SIG-M5 treated with dmso at 0.1 percent for 504 hours (cell line): ENCODE measurements at regions not wholly inside any gene's neighbourhood (a gene's known extent, or its start where the extent isn't known, plus 50 kb on each side); places are given as distances from the start of the nearest gene placed in this dataset.

ENCODE experiments used
- DNase-seq: peaks from one replicate; lab custom pipeline; 2025; ENCODE audit not compliant: unreplicated experiment; lab: John Stamatoyannopoulos, UW

- no peak for DNase-seq
These were observed 481.9 kb upstream of the TNC start for GRCh38 chr9:115599898-115600297.

GRCh38 chr9:115601434-115601833 is 483.5 kb upstream of the TNC start:
- DNase-seq, result no peak

GRCh38 chr9:115604831-115605483 is 487.0 kb upstream of the TNC start:
- no peak for DNase-seq

DNA sequence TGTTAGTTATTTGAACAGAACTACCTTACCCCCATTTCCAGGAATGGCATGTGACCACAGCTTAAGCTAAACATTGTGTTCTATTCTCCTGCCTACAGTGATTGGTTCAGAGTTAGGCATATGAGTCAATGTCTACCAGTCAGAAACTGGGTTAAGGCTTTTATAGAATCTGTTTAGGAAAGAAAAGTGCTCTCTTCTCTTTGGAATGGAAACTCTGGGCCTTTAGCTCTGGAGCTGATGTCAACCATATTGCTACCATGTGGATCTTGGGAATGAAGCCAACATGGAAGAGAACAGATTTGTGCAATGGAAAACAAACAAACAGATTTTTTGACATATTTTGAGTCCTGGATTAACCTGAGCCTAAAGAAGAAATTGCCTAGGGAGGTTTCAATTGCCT is 488.9 kb upstream of the TNC start:
- DNase-seq, result no peak

- no peak for DNase-seq
These were observed 496.5 kb upstream of the TNC start for GRCh38 chr9:115614326-115614999.

- DNase-seq, result no peak
These were observed 497.0 kb upstream of the TNC start for GRCh38 chr9:115615000-115615401.

GRCh38 chr9:115615821-115616665 is 498.1 kb upstream of the TNC start:
- no peak for DNase-seq

GRCh38 chr9:115616666-115617239 is 498.8 kb upstream of the TNC start:
- DNase-seq, result no peak

DNA sequence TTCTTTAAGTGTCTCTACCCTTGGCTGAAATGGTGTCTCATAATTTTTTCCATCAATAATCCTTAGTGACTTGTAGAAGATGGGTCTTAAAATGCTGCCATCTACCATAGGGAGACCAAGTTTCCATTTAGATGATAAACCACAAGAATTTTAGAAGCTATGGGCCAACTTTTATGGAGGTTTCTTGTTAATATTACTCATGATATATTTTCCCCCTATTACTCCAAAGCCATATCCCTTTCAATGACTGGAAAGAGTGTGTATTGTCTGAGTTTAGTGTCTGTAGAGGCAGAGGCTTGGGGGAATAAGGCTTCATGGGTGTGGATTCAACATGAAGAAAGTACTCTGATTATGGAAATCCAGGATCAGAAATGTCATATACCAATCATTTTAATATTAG is 507.3 kb upstream of the TNC start:
- no peak for DNase-seq

DNA sequence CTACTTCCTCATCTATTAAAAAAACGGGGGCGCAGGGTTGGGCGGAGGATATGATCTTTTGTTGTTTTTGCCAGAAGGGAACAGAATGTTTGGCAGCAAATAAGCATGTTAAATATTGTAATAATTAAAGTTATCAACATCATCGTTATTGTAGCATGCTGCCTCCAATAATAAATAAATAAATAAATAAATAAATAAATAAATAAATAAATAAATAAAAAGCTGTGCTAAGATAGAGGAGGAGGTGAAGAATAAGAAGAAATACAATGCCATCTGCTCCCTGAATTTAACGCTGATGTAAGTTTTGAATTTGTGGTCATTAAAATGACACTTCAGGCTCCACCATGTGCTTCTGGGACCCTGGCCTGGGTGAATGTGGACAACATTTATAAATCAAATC is 508.0 kb upstream of the TNC start:
- DNase-seq, result no peak

DNA sequence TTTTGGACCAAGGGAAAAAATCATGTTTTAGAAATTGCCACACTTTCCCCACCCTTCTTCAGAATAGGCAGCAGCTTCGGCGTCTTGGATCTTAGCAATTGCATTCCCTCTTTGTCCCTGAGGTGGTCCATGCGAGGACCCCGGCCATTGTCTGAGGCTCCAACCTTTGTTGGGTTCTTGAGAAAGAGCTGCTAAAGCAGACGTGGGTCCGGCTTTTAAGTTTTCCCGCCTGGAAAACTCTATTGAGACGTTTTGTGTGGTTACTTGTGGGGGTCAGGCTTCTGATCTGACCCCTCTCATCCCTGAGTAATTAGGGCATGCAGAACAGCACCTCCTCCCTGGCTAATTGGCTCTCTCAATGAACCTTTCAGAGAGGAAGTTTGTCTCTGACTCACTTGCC is 509.6 kb upstream of the TNC start:
- DNase-seq, result no peak

GRCh38 chr9:115628426-115628825 is 510.5 kb upstream of the TNC start:
- no peak for DNase-seq

DNA sequence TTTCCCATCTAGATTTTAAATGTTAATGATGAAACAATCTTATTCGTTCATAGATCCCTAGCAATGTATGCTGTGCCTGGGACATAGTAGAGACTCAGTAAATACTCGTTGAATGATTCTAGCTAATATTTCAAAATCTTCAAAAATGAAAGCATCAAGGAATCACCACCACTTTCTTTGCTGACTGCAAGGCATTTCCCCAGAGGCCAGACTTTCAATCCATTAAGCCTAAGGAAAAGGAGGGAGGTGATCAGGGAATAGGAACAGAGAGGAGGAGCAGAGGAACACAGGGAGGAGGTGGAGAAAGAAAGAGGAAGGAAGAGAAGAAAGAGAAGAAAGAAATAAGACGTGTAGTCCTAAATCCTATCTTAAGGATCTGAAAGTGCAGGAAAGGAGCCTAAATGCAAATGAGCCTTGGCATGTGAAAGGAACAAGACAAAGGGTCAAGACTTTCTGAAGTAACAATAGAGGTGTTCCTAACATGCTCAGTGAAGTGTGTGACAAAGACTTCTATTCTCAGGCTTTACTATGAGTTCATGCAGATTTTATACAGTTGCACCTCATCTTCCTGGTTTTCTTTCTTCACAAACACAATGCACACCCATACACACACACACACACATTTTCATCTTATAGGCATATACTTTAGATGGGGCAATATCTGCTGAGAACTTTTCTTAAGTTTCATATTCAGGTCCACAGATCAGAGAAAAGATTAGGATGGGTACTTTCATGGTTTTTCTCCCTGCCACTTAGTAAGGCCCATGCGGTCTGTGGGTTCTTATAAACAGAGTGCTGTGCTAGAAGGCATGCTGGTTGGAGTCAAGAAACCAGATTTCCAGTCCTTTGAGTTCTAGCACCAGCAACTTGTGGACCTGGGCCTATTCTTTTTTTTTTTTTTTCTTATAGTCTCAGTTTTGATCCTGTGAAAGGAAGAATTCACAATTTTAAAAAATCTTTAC is 512.2 kb upstream of the TNC start:
- no peak for DNase-seq

DNA sequence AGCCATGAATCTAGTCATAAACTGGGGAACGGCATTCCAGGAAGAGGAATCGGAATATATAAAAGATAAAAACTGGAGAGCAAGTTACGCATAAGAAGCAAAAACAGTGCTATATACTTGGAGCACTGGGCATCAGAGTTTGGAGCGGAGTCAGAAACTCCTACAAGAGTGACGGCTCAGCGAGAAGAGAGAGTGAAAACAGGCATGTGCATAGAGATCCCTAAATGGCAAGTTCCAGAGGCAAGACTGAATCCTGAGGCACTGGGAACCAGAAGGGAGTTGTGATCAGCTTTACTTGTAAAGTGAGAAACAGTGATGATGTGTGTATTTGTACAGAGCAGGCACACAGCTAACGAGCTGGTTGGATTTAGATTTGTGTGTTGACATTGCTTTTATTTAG is 514.4 kb upstream of the TNC start:
- no peak for DNase-seq

DNA sequence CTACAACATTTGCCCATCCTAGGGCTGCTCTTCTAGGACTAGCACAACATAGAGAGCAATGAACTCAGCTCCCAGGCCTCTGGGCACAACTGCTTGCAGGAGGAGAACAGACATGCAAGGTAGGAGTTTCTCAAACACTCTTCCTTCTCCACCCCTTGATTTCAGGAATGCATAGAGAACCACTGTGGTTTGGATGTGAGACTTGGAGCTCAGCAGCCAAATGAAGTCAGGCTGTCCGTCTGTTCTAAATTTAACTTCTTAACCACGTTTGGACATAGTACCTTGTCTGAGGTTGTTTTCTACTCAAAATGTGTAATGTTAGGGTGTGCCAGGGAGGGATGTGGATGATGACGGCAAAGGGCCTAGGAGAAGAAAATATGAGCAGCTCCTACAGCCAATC is 515.1 kb upstream of the TNC start:
- DNase-seq, result no peak

DNA sequence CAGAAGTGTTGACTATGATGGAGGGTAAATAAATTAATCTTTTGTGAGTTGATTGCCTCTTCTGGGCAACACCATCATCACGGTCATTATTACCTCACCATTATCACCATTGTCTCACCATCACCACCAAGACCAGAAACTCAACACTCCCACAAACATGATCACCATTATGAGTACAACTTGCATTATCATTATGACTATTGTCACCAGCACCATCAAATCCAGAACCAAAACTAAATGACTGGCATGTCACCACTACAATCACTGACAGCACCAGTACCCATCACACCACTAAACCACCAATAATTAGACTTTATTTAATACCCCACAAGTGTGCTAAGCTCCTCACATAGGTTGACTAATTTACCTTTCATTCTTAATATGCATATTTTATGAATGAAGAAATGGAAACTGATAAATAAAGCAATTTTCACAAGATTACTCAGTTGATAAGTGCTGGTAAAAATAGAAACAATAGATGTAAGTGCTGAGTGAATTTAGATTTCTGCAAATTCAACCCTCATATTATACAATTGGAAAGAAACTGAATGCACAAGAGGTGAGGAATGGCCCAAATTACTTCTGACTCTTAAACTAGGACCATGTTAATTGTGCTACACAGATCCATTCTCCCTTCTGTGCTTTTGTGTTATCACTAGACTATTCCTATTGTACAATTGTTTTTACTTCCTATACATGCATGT is 517.8 kb upstream of the PAPPA start:
- no peak for DNase-seq

- DNase-seq, result no peak
These were observed 517.0 kb upstream of the PAPPA start for GRCh38 chr9:115636596-115636995.

- DNase-seq, result no peak
These were observed 515.9 kb upstream of the PAPPA start for GRCh38 chr9:115637661-115638060.

- DNase-seq, result no peak
These were observed 512.7 kb upstream of the PAPPA start for GRCh38 chr9:115640887-115641286.

- DNase-seq, result no peak
These were observed 511.3 kb upstream of the PAPPA start for GRCh38 chr9:115642285-115642684.
